ENCODE measurements at regions not wholly inside any gene's neighbourhood (a gene's known extent, or its start where the extent isn't known, plus 50 kb on each side); places are given as distances from the start of the nearest gene placed in this dataset.
A peak's percentile ranks its signal among the peaks of the same experiment; 100 is the strongest.

DNA sequence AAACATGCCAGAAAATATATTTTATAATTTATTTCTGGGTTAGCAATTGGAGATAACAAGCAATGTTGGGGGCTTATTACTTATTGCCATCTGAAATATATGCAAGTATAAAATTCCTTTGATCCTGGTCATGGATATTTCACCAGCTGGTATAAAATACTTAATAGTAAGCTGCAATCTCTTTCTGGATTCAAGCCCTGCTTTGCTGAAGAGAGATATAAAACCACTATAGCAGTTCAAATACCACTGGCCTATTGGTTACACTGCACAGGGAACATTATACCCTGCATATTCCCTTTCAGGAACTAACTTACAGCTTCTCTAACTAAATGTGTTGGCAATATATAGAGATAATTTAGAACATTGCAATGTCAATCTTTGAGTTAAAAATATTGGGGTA is 546.2 kb upstream of the ATP2B1 start:
- no peak for DNase-seq (ENCODE audit: extremely low spot score)
- TF ChIP-seq, protein P1, sequence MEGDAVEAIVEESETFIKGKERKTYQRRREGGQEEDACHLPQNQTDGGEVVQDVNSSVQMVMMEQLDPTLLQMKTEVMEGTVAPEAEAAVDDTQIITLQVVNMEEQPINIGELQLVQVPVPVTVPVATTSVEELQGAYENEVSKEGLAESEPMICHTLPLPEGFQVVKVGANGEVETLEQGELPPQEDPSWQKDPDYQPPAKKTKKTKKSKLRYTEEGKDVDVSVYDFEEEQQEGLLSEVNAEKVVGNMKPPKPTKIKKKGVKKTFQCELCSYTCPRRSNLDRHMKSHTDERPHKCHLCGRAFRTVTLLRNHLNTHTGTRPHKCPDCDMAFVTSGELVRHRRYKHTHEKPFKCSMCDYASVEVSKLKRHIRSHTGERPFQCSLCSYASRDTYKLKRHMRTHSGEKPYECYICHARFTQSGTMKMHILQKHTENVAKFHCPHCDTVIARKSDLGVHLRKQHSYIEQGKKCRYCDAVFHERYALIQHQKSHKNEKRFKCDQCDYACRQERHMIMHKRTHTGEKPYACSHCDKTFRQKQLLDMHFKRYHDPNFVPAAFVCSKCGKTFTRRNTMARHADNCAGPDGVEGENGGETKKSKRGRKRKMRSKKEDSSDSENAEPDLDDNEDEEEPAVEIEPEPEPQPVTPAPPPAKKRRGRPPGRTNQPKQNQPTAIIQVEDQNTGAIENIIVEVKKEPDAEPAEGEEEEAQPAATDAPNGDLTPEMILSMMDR (IDR thresholded peaks at IDR 0.05; ENCODE audit: control extremely low read depth, extremely low read depth, low read depth, missing control alignments): no peak
- CTCF ChIA-PET: interaction anchor here (1.2 to 1.7 kb wide), 2 partner anchors 10 to 592 kb away, joined by 4 read pairs; no protein-coding TSS in a partner anchor
- POLR2A ChIA-PET: no interaction called here

DNA sequence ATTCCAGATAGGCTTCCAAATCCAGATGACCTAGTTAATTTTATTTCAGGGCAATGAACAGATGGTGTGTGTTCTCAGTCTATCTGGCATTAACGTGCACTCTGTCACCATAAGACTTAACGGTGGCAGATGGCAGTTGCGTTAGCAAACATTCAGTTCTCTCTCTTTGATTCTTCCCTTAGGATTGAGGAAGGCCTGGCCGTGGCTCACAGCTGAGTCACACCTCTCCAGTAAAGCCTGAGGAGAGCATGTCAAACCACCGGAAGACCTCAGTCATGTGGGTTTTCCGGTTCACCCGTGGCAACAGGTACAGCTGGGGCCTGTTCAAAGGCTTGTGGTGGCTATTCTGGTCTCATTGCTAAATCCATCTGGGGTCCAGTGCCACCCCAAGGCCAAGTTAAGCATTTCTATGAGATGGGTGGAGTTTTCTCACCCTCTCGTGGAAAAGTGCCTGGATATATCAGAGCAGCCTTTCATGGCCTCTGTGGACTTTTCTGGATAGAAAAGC is 545.1 kb upstream of the ATP2B1 start:
- ChIA-PET CTCF (interaction anchor here (0.9 to 2.1 kb wide), 5 partner anchors 10 to 591 kb away, joined by 3 to 9 read pairs (median 3); no protein-coding TSS in a partner anchor), POLR2A (no interaction called here)
- peak; percentile 50 for DNase-seq (ENCODE audit: extremely low spot score)
- TF ChIP-seq, protein P1 (IDR thresholded peaks at IDR 0.05; ENCODE audit: control extremely low read depth, extremely low read depth, low read depth, missing control alignments): peak; percentile 12

DNA sequence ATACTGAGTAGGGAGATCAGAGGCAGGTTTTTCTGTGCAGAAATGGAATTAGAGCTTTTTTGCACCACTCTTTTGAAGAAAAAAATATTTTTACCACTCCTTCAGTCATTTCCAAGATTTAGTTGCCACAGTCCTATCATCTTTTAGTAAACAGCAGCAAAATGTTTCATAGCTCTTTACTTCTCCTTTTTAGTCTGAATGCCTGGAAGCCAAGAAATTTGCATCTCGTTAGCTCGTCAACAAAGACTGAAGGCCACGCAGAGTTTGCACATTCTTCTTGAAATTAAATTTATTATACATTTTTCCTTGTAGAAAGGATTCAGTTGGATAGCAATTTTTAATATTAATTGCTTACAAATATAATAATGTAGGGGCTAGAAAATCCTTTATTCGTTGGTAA is 544.5 kb upstream of the ATP2B1 start:
- POLR2A ChIA-PET: interaction anchor here (0.8 kb wide), 1 partner anchor 38 kb away, joined by 4 read pairs; no protein-coding TSS in a partner anchor
- TF ChIP-seq, protein P1 (IDR thresholded peaks at IDR 0.05; ENCODE audit: control extremely low read depth, extremely low read depth, low read depth, missing control alignments): no peak
- CTCF ChIA-PET: interaction anchor here (0.9 to 2.1 kb wide), 4 partner anchors 9 to 38 kb away, joined by 3 to 9 read pairs (median 3); no protein-coding TSS in a partner anchor
- no peak for DNase-seq (ENCODE audit: extremely low spot score)

DNA sequence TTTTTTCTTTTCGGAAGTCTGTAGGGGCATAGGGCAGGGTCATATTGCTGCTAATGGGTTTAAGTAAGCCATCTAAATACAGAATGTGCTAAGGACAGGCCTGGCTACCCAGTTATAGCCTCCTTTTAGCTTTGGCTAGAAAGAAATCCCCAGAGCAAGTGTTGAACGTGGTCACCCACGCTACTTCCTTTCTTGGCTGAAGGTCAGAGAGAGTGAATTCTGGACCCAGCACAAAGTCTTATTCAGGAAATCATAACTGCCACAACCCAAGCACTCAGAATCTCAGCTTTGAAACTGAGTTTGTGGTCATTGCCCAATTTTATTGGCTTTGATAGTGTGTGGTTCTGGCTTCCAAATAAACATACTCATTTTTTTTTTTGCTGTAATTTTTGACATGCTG is 542.1 kb upstream of the ATP2B1 start:
- POLR2A ChIA-PET: no interaction called here
- CTCF ChIA-PET: interaction anchor here (0.8 kb wide), 1 partner anchor 17 kb away, joined by 3 read pairs; no protein-coding TSS in a partner anchor
- TF ChIP-seq, protein P1 (IDR thresholded peaks at IDR 0.05; ENCODE audit: control extremely low read depth, extremely low read depth, low read depth, missing control alignments): no peak
- DNase-seq (ENCODE audit: extremely low spot score): peak; percentile 8

DNA sequence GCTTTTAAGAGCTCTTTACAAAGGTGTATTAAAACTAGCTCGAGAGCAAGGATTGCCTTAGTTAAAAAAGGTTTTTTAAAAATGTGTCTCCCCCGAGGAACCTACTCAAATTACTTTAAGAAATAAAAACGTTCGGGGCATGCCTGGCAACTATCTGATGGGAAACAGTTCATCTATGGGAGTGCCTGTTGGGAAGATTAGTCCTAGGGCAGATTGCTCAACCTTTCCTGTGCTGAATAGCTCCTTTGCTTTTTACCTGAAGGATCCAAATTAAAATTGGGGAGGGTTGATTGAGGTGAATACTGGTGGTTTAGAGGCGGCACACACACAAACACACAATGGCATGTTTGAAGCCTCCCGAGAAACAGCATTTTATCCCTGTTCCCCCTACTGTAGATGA is 541.4 kb upstream of the ATP2B1 start:
- POLR2A ChIA-PET: no interaction called here
- CTCF ChIA-PET: interaction anchor here (0.8 kb wide), 2 partner anchors 12 to 17 kb away, joined by 3 read pairs; no protein-coding TSS in a partner anchor
- no peak for DNase-seq (ENCODE audit: extremely low spot score)
- TF ChIP-seq, protein P1 (IDR thresholded peaks at IDR 0.05; ENCODE audit: control extremely low read depth, extremely low read depth, low read depth, missing control alignments): no peak

DNA sequence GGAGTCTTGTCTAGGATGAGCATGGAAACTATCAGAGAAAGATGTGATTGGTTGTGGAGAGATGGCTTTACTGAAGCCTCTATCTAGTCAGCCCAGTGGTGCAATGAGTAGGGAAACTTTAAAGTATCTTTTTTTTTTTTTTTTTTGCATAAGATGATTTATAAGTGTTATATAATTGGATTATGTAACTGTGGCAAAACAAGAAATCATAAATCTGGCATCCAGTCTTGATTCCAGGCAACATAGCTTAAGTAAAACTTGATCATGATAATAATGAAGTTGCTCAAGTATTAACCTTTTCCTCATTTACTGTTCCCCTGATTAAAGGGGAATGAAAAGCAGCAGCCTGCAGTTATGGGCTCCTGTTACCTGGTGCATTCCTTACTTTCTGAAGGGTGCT is 538.0 kb upstream of the ATP2B1 start:
- CTCF ChIA-PET: interaction anchor here (1.2 kb wide), 1 partner anchor 9 kb away, joined by 5 read pairs; no protein-coding TSS in a partner anchor
- TF ChIP-seq, protein P1 (IDR thresholded peaks at IDR 0.05; ENCODE audit: control extremely low read depth, extremely low read depth, low read depth, missing control alignments): no peak
- no peak for DNase-seq (ENCODE audit: extremely low spot score)
- POLR2A ChIA-PET: no interaction called here

All from GM10248 (cell line).